OCI-LY3 (cell line): ENCODE measurements at regions not wholly inside any gene's neighbourhood (a gene's known extent, or its start where the extent isn't known, plus 50 kb on each side); places are given as distances from the start of the nearest gene placed in this dataset.
A peak's percentile ranks its signal among the peaks of the same experiment; 100 is the strongest.

Experiments
- H2AFZ ChIP-seq: fragments of 200-600, 300-600 bp; shearing (Covaris generic); 2 replicates; pipeline ENCODE4 v1.6.0; 2014; ENCODE audit warnings: antibody characterized with exemption, low read depth, low read length
- H3K27ac ChIP-seq: fragments of 200-600, 300-600 bp; sonication (generic); 2 replicates; pipeline ENCODE4 v1.5.1; 2014; ENCODE audit warnings: mild to moderate bottlenecking, low read length, moderate library complexity, mixed read lengths
- H3K27me3 ChIP-seq: fragments of 200-600, 300-600 bp; sonication (generic); 2 replicates; pipeline ENCODE4 v1.6.1; 2014; ENCODE audit warnings: low read depth, low read length, mixed read lengths
- H3K36me3 ChIP-seq: fragments of 200-600, 300-600 bp; sonication (generic); replicated peaks from 2 replicates; pipeline ENCODE3; 2014; ENCODE audit warnings: low read depth, low read length, mixed read lengths
- H3K4me1 ChIP-seq: fragments of 300-600, 200-600 bp; sonication (generic); 2 replicates; pipeline ENCODE4 v1.6.1; 2014; ENCODE audit warnings: low read length, mixed read lengths
- H3K4me2 ChIP-seq: fragments of 200-600, 300-600 bp; sonication (generic); 2 replicates; pipeline ENCODE4 v1.6.1; 2014; ENCODE audit warnings: low read length, mixed read lengths
- H3K4me3 ChIP-seq: fragments of 300-600, 200-600 bp; sonication (generic); 2 replicates; pipeline ENCODE4 v1.5.1; 2014; ENCODE audit warnings: antibody characterized with exemption, mild to moderate bottlenecking, low read length, moderate library complexity
- H3K79me2 ChIP-seq: fragments of 300-600, 200-600 bp; shearing (Covaris generic); 2 replicates; pipeline ENCODE4 v1.6.1; 2014; ENCODE audit warnings: mild to moderate bottlenecking, low read length, mixed read lengths
- H3K9ac ChIP-seq: fragments of 300-600, 200-600 bp; shearing (Covaris generic); 2 replicates; pipeline ENCODE4 v1.6.0; 2014; ENCODE audit warnings: mild to moderate bottlenecking, low read length, moderate library complexity
- H3K9me3 ChIP-seq: fragments of 200-600, 300-600 bp; shearing (Covaris generic); 2 replicates; pipeline ENCODE4 v1.6.1; 2014; ENCODE audit warnings: low read length, mixed read lengths; ENCODE audit not compliant: insufficient read depth
- H4K20me1 ChIP-seq: fragments of 200-600, 300-600 bp; sonication (generic); 2 replicates; pipeline ENCODE4 v1.6.1; 2016; ENCODE audit warnings: low read length, mixed read lengths; ENCODE audit not compliant: insufficient read depth
- CTCF ChIP-seq: fragments of 200-600, 300-600 bp; sonication (generic); IDR thresholded peaks from 2 replicates; pipeline ENCODE4 v1.5.1; 2014; ENCODE audit warnings: antibody characterized with exemption, low read length, low read depth
- EZH2phosphoT487 ChIP-seq: fragments of 200-600 bp; shearing (Covaris generic); IDR thresholded peaks from 2 replicates; pipeline ENCODE4 v1.6.1; 2018; ENCODE audit warnings: antibody characterized with exemption, mixed run types, low read depth

GRCh38 chr13:82447416-82448077 lies 1434.7 kb downstream of the SLITRK1 start:
- no peak for TF ChIP-seq EZH2phosphoT487
- TF ChIP-seq CTCF = no peak
- H3K27me3 ChIP-seq = no peaks in the 10 kb centered on the region
- no peaks in the 10 kb centered on the region for H3K36me3 ChIP-seq
- H3K27ac ChIP-seq = no peak overlapping the region
- no peak overlapping the region for H3K9ac ChIP-seq
- no peaks in the 10 kb centered on the region for H4K20me1 ChIP-seq
- no peak overlapping the region for H2AFZ ChIP-seq
- no peaks in the 10 kb centered on the region for H3K4me1 ChIP-seq
- no peak overlapping the region for H3K4me3 ChIP-seq
- H3K4me2 ChIP-seq = no peak overlapping the region
- H3K79me2 ChIP-seq = no peaks in the 10 kb centered on the region
- H3K9me3 ChIP-seq = no peaks in the 10 kb centered on the region

- Histone ChIP-seq H4K20me1 (no peaks in the 10 kb centered on the region), H2AFZ (no peak overlapping the region), H3K4me1 (peaks cover 10% of the 10 kb centered on the region), H3K79me2 (no peaks in the 10 kb centered on the region), H3K4me3 (no peak overlapping the region), H3K27ac (no peak overlapping the region), H3K27me3 (no peaks in the 10 kb centered on the region), H3K36me3 (peaks cover 8% of the 10 kb centered on the region), H3K9me3 (peaks cover 11% of the 10 kb centered on the region; the same call in 1 of the 2 replicates), H3K4me2 (no peak overlapping the region), H3K9ac (no peak overlapping the region)
- no peak for TF ChIP-seq EZH2phosphoT487
- no peak for TF ChIP-seq CTCF
These were observed 1442.9 kb downstream of the SLITRK1 start for GRCh38 chr13:82439159-82439904.

GRCh38 chr13:82438320-82438719 lies 1444.0 kb downstream of the SLITRK1 start:
- no peaks in the 10 kb centered on the region for H3K27me3 ChIP-seq
- H3K9me3 ChIP-seq = peaks cover 11% of the 10 kb centered on the region; the same call in 1 of the 2 replicates
- no peak for TF ChIP-seq CTCF
- TF ChIP-seq EZH2phosphoT487 = no peak
- peaks cover 8% of the 10 kb centered on the region for H3K36me3 ChIP-seq
- no peak overlapping the region for H3K9ac ChIP-seq
- no peaks in the 10 kb centered on the region for H3K79me2 ChIP-seq
- no peak overlapping the region for H2AFZ ChIP-seq
- no peak overlapping the region for H3K4me2 ChIP-seq
- no peaks in the 10 kb centered on the region for H4K20me1 ChIP-seq
- H3K27ac ChIP-seq = no peak overlapping the region
- H3K4me1 ChIP-seq = peaks cover 10% of the 10 kb centered on the region
- no peak overlapping the region for H3K4me3 ChIP-seq

- H3K27me3 ChIP-seq = no peaks in the 10 kb centered on the region
- H3K79me2 ChIP-seq = no peaks in the 10 kb centered on the region
- TF ChIP-seq EZH2phosphoT487 (no peak), CTCF (no peak)
- H3K4me3 ChIP-seq = no peak overlapping the region
- peaks cover 8% of the 10 kb centered on the region for H3K36me3 ChIP-seq
- H4K20me1 ChIP-seq = no peaks in the 10 kb centered on the region
- H3K4me2 ChIP-seq = no peak overlapping the region
- no peak overlapping the region for H3K9ac ChIP-seq
- H3K4me1 ChIP-seq = peaks cover 10% of the 10 kb centered on the region
- H3K9me3 ChIP-seq = peaks cover 11% of the 10 kb centered on the region; the same call in 1 of the 2 replicates
- H2AFZ ChIP-seq = 0 out of 2 replicates have a peak overlapping the region, but pooled peaks have one; percentile 15
- H3K27ac ChIP-seq = no peak overlapping the region
These were observed 1446.1 kb downstream of the SLITRK1 start for GRCh38 chr13:82436099-82436585.
